Neuronal stem cell (in vitro differentiated cells): ENCODE measurements at regions not wholly inside any gene's neighbourhood (a gene's known extent, or its start where the extent isn't known, plus 50 kb on each side); places are given as distances from the start of the nearest gene placed in this dataset.
"Not testable (repeated sequence)": the region's sequence is repeated elsewhere in the genome, so short reads cannot be mapped to it uniquely, and the experiment has no call there.

Experiments used
- DNase-seq: peaks from one replicate; pipeline ENCODE4 v3.0.0-alpha.2; 2013; ENCODE audit warnings: low spot score
- H2AFZ ChIP-seq: one replicate; pipeline ENCODE4 v1.6.1; 2013; ENCODE audit warnings: mild to moderate bottlenecking, low read length, inconsistent platforms
- H2AK5ac ChIP-seq: 2 replicates; pipeline ENCODE4 v1.6.1; 2013; ENCODE audit warnings: low read depth, mild to moderate bottlenecking, inconsistent platforms, low read length, moderate library complexity, mixed read lengths
- H2BK120ac ChIP-seq: 2 replicates; pipeline ENCODE4 v1.6.1; 2013; ENCODE audit warnings: low read depth, mild to moderate bottlenecking, inconsistent platforms, low read length, moderate library complexity, mixed read lengths
- H2BK12ac ChIP-seq: one replicate; pipeline ENCODE4 v1.6.1; 2013; ENCODE audit warnings: low read length, inconsistent platforms
- H2BK15ac ChIP-seq: 2 replicates; pipeline ENCODE4 v1.6.1; 2013; ENCODE audit warnings: mild to moderate bottlenecking, low read length, inconsistent platforms, mixed read lengths
- H2BK5ac ChIP-seq: one replicate; pipeline ENCODE4 v1.6.1; 2013; ENCODE audit warnings: inconsistent platforms, mild to moderate bottlenecking, low read length, moderate library complexity
- H3K14ac ChIP-seq: one replicate; pipeline ENCODE4 v1.6.1; 2013; ENCODE audit warnings: low read length, inconsistent platforms
- H3K18ac ChIP-seq: 2 replicates; pipeline ENCODE4 v1.6.1; 2013; ENCODE audit warnings: low read length, inconsistent platforms
- H3K23ac ChIP-seq: 2 replicates; pipeline ENCODE4 v1.6.1; 2013; ENCODE audit warnings: low read depth, mild to moderate bottlenecking, mixed read lengths, low read length, inconsistent platforms; ENCODE audit not compliant: poor library complexity
- H3K27ac ChIP-seq: replicated peaks from 3 replicates; pipeline ENCODE4 v1.5.1; 2013; ENCODE audit warnings: low read length, inconsistent platforms
- H3K27me3 ChIP-seq, 3 experiments: 2 replicates each; pipeline ENCODE4 v1.6.1; 2013; ENCODE audit warnings: low read length in 3 of 3, mild to moderate bottlenecking in 2 of 3, inconsistent platforms in 1 of 3, low read depth in 1 of 3, mixed read lengths in 1 of 3, moderate library complexity in 1 of 3; ENCODE audit not compliant: control insufficient read depth in 3 of 3, insufficient read depth in 3 of 3
- H3K36me3 ChIP-seq, 2 donors: replicated peaks in 1 of 2; 2 replicates each; pipeline ENCODE4 v1.6.1; 2013; ENCODE audit warnings: low read length in 2 of 2; ENCODE audit not compliant: control insufficient read depth in 2 of 2, insufficient read depth in 2 of 2
- H3K4ac ChIP-seq: 2 replicates; pipeline ENCODE4 v1.6.1; 2013; ENCODE audit warnings: inconsistent platforms, mild to moderate bottlenecking, low read length, moderate library complexity
- H3K4me1 ChIP-seq, 2 donors: 1 replicate in 1 of 2; 2 replicates in 1 of 2; pipeline ENCODE4 v1.6.1; 2013; ENCODE audit warnings: low read length in 2 of 2, low read depth in 1 of 2; ENCODE audit not compliant: control insufficient read depth in 2 of 2, insufficient read depth in 1 of 2
- H3K4me2 ChIP-seq: one replicate; pipeline ENCODE4 v1.6.1; 2013; ENCODE audit warnings: mild to moderate bottlenecking, low read length, inconsistent platforms; ENCODE audit not compliant: insufficient read depth, poor library complexity, severe bottlenecking
- H3K4me3 ChIP-seq, 2 donors: 2 replicates each; pipeline ENCODE4 v1.5.1; 2013; ENCODE audit warnings: low read length in 2 of 2, mild to moderate bottlenecking in 2 of 2, inconsistent platforms in 1 of 2, moderate library complexity in 1 of 2
- H3K79me1 ChIP-seq: one replicate; pipeline ENCODE4 v1.6.1; 2013; ENCODE audit warnings: low read depth, mild to moderate bottlenecking, inconsistent platforms, low read length, moderate library complexity
- H3K9ac ChIP-seq: one replicate; pipeline ENCODE4 v1.6.1; 2013; ENCODE audit warnings: mild to moderate bottlenecking, low read depth, low read length, inconsistent platforms; ENCODE audit not compliant: poor library complexity
- H3K9me3 ChIP-seq, 2 donors: replicated peaks in 1 of 2; 2 replicates each; pipeline versions ENCODE3 to v1.6.1; 2013; ENCODE audit warnings: low read length in 2 of 2, mild to moderate bottlenecking in 2 of 2, inconsistent platforms in 1 of 2, low read depth in 1 of 2, mixed read lengths in 1 of 2, moderate library complexity in 1 of 2; ENCODE audit not compliant: control insufficient read depth in 2 of 2, insufficient read depth in 1 of 2
- H4K8ac ChIP-seq: one replicate; pipeline ENCODE4 v1.6.1; 2013; ENCODE audit warnings: low read depth, mild to moderate bottlenecking, inconsistent platforms, low read length, moderate library complexity
- H4K91ac ChIP-seq: one replicate; pipeline ENCODE4 v1.6.1; 2013; ENCODE audit warnings: low read length, low read depth, mild to moderate bottlenecking, inconsistent platforms; ENCODE audit not compliant: poor library complexity
- WGBS, 2 donors: extraction: QIAGEN DNeasy Blood & Tissue Kit; methylation state at CpG; one replicate each; pipeline ENCODE4 v1.1.7; 2013; ENCODE audit warnings: missing lambda C conversion rate in 2 of 2, mixed read lengths in 1 of 2; ENCODE audit not compliant: insufficient read length in 2 of 2, insufficient replicate concordance in 1 of 2; ENCODE audit errors: extremely low coverage in 2 of 2; 5-methylcytosine and 5-hydroxymethylcytosine counted together

DNA sequence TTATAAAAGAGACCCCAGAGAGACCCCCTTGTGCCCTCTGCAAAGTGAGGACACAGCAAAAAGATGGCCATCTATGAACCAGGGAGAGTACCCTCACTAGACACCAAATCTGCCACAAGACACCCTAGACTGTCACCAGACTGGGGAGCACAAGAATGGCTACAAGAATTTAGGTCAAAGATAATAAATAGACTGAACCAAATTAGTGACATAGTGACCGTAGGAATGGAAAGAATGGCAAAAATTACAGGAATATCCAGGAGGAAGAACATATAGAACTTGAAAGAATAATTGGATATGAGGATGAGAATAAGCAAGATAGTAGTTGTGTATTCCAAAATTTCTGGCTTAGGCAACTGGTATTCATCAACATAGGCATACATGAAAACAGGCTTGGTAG lies 235.0 kb downstream of the NNT start:
- Histone ChIP-seq H4K8ac (no peak overlapping the region), H2BK120ac (no peak overlapping the region), H2AFZ (no peak overlapping the region), H3K18ac (no peak overlapping the region), H3K36me3 (no peaks in the 10 kb centered on the region), H2BK15ac (no peak overlapping the region), H3K4me2 (no peak overlapping the region), H3K23ac (no peak overlapping the region), H3K4me3 (no peak overlapping the region), H4K91ac (no peak overlapping the region), H3K79me1 (no peaks in the 10 kb centered on the region), H3K27me3 (no peaks in the 10 kb centered on the region), H2BK12ac (no peak overlapping the region), H2BK5ac (no peak overlapping the region), H3K4ac (no peak overlapping the region), H3K14ac (no peak overlapping the region), H2AK5ac (no peak overlapping the region), H3K4me1 (no peaks in the 10 kb centered on the region), H3K9me3 (no peaks in the 10 kb centered on the region), H3K27ac (no peak overlapping the region), H3K9ac (no peak overlapping the region)
- no CpG with 5 or more reads among the region's 1 CpG for WGBS, 2 donors
- no peak for DNase-seq

DNA sequence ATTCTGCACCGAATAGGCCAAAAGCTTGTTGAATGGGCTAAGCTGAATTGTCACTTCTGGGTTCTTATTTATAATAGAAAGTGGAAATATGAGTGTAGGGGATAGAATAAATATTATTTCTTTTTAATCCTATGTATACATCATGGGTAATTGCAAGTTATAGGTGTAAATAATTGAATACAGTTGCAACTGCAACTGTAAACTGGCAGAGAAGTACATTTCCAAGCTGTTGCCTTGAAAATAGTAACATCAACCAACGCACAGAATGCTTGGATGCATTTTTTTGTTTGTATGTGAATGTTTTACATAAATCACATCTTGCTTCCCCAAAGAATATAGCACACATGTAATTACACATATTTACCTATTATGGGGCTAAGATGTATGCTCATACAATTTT lies 234.1 kb downstream of the NNT start:
- no peak overlapping the region for H2BK120ac ChIP-seq

DNA sequence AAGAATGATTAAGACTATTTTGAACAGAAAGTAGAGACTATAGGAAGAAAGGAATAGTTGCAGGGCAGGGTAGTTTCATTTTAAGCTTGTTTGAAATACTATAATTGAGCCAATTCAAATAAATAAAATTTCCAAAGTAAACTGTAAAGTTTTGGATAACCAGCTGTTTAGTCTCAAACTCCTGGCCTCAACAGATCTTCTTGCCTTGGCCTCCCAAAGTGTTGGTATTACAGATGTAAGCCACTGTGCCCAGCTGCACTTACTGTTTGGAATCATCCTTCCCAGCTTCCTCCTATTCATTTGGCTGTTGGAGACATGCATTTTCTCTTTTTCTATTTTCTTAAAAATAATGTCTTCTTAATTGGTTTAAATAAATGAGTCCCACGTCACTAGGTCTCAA lies 231.0 kb downstream of the NNT start:
- Histone ChIP-seq H3K9ac (no peak overlapping the region), H2BK5ac (no peak overlapping the region), H4K8ac (no peak overlapping the region), H2BK120ac (no peak overlapping the region), H3K9me3 (no peaks in the 10 kb centered on the region), H2AK5ac (no peak overlapping the region), H3K4me3 (no peak overlapping the region), H3K36me3 (no peaks in the 10 kb centered on the region), H2AFZ (no peak overlapping the region), H3K27ac (no peak overlapping the region), H3K14ac (no peak overlapping the region), H3K18ac (no peak overlapping the region), H3K4me1 (no peaks in the 10 kb centered on the region), H3K4ac (no peak overlapping the region), H4K91ac (no peak overlapping the region), H2BK12ac (no peak overlapping the region), H3K23ac (no peak overlapping the region), H3K79me1 (no peaks in the 10 kb centered on the region), H3K4me2 (no peak overlapping the region), H2BK15ac (no peak overlapping the region), H3K27me3 (no peaks in the 10 kb centered on the region)
- no CpG with 5 or more reads among the region's 1 CpG for WGBS, 2 donors
- no peak for DNase-seq

More for the DNA sequence above, 234.1 kb downstream of the NNT start:
- no peak overlapping the region for H3K4me3 ChIP-seq
- H3K27ac ChIP-seq, result no peak overlapping the region
- H3K14ac ChIP-seq, result no peak overlapping the region
- no peak overlapping the region for H3K9ac ChIP-seq
- H3K9me3 ChIP-seq, result no peaks in the 10 kb centered on the region
- H3K27me3 ChIP-seq, result no peaks in the 10 kb centered on the region
- no peak overlapping the region for H2AK5ac ChIP-seq
- no peaks in the 10 kb centered on the region for H3K79me1 ChIP-seq
- H2AFZ ChIP-seq, result no peak overlapping the region
- DNase-seq, result no peak
- H4K8ac ChIP-seq, result no peak overlapping the region
- H4K91ac ChIP-seq, result no peak overlapping the region
- H3K4me1 ChIP-seq, result no peaks in the 10 kb centered on the region
- no CpG with 5 or more reads among the region's 2 CpGs for WGBS, 2 donors
- no peak overlapping the region for H3K23ac ChIP-seq
- no peak overlapping the region for H2BK5ac ChIP-seq
- no peak overlapping the region for H3K4ac ChIP-seq
- H2BK12ac ChIP-seq, result no peak overlapping the region
- no peak overlapping the region for H2BK15ac ChIP-seq
- no peak overlapping the region for H3K4me2 ChIP-seq
- no peaks in the 10 kb centered on the region for H3K36me3 ChIP-seq
- H3K18ac ChIP-seq, result no peak overlapping the region

DNA sequence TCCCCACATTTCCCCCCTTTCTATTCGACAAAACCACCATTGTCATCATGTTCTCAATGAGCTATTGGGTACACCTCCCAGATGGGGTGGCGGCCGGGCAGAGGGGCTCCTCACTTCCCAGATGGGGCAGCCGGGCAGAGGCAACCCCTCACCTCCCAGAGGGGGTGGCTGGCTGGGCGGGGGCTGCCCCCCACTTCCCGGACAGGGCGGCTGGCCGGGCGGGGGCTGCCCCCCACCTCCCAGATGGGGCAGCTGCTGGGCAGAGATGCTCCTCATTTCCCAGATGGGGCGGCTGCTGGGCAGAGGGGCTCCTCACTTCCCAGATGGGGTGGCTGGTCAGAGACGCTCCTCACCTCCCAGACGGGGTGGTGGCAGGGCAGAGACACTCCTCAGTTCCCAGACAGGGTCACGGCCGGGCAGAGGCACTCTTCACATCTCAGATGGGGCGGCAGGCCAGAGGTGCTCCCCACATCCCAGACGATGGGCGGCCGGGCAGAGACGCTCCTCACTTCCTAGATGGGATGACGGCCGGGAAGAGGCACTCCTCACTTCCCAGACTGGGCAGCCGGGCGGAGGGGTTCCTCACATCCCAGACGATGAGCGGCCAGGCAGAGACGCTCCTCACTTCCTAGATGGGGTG lies 221.5 kb downstream of the NNT start:
- not testable (repeated sequence) for H3K4me1 ChIP-seq, H2BK120ac ChIP-seq, H3K18ac ChIP-seq, H2BK15ac ChIP-seq, H3K14ac ChIP-seq, H3K9me3 ChIP-seq, H3K27me3 ChIP-seq, H3K79me1 ChIP-seq, H2BK5ac ChIP-seq, H3K9ac ChIP-seq, H3K4me3 ChIP-seq, H4K91ac ChIP-seq, H3K4ac ChIP-seq, H3K27ac ChIP-seq, H4K8ac ChIP-seq, H3K36me3 ChIP-seq, DNase-seq, H3K23ac ChIP-seq, H3K4me2 ChIP-seq, H2AK5ac ChIP-seq, H2BK12ac ChIP-seq, H2AFZ ChIP-seq
- no CpG with 5 or more reads among the region's 26 CpGs for WGBS, 2 donors
